NT2/D1 (cell line): ENCODE measurements at regions not wholly inside any gene's neighbourhood (a gene's known extent, or its start where the extent isn't known, plus 50 kb on each side); places are given as distances from the start of the nearest gene placed in this dataset.

Experiments
- SUZ12 ChIP-seq: IDR thresholded peaks from 2 replicates; pipeline ENCODE4 v1.6.1; 2011; ENCODE audit not compliant: insufficient read length, insufficient read depth; ENCODE audit errors: extremely low read depth
- YY1 ChIP-seq: IDR thresholded peaks from 2 replicates; pipeline ENCODE4 v1.6.1; 2011; ENCODE audit not compliant: insufficient read length, insufficient read depth
- ZNF274 ChIP-seq: IDR thresholded peaks from 2 replicates; pipeline ENCODE4 v1.6.1; 2011; ENCODE audit warnings: mild to moderate bottlenecking, low read depth, low read length

GRCh38 chr4:89598602-89599001 lies 238.4 kb downstream of the SNCA start:
- TF ChIP-seq YY1 (no peak), ZNF274 (no peak), SUZ12 (no peak)
